ENCODE measurements at regions not wholly inside any gene's neighbourhood (a gene's known extent, or its start where the extent isn't known, plus 50 kb on each side); places are given as distances from the start of the nearest gene placed in this dataset.

GRCh38 chr6:137746264-137746663 lies 120.8 kb upstream of the TNFAIP3 start:
- no peak overlapping the region for H4K8ac ChIP-seq (replicated peaks; ENCODE audit: insufficient read length, low read depth, low read length)
- no peak overlapping the region for H2BK12ac ChIP-seq (ENCODE audit: insufficient read length, low read depth, low read length)
- no peak overlapping the region for H2BK15ac ChIP-seq (ENCODE audit: low read depth, low read length)
- WGBS (ENCODE audit: extremely low coverage, insufficient read length, low lambda C conversion rate), result no CpG with 5 or more reads among the region's 2 CpGs
- no peaks in the 10 kb centered on the region for H3K27me3 ChIP-seq (ENCODE audit: insufficient read depth, low read length)
- no peak overlapping the region for H2BK5ac ChIP-seq (ENCODE audit: insufficient read length, low read length)
- H3K23me2 ChIP-seq (ENCODE audit: insufficient read length, low read depth, low read length, poor library complexity, severe bottlenecking), result no peaks in the 10 kb centered on the region
- H2BK20ac ChIP-seq (ENCODE audit: low read depth, low read length, poor library complexity, severe bottlenecking), result no peak overlapping the region
- TF ChIP-seq, protein P1, sequence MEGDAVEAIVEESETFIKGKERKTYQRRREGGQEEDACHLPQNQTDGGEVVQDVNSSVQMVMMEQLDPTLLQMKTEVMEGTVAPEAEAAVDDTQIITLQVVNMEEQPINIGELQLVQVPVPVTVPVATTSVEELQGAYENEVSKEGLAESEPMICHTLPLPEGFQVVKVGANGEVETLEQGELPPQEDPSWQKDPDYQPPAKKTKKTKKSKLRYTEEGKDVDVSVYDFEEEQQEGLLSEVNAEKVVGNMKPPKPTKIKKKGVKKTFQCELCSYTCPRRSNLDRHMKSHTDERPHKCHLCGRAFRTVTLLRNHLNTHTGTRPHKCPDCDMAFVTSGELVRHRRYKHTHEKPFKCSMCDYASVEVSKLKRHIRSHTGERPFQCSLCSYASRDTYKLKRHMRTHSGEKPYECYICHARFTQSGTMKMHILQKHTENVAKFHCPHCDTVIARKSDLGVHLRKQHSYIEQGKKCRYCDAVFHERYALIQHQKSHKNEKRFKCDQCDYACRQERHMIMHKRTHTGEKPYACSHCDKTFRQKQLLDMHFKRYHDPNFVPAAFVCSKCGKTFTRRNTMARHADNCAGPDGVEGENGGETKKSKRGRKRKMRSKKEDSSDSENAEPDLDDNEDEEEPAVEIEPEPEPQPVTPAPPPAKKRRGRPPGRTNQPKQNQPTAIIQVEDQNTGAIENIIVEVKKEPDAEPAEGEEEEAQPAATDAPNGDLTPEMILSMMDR (conservative IDR thresholded peaks at IDR 0.05), result no peak
- Mint-ChIP-seq H3K9me3 (no peaks in the 10 kb centered on the region), H3K36me3 (ENCODE audit: insufficient read depth in 1 of 3, low read depth in 3 of 3) (no peaks in the 10 kb centered on the region), H3K4me3 (no peak overlapping the region), H3K4me1 (peaks cover 2 to 3% of the 10 kb centered on the region in 2 experiments; a peak in 3 of 4 replicates), H3K27me3 (ENCODE audit: low read depth) (no peaks in the 10 kb centered on the region), H3K27ac (no peak overlapping the region)
- H3K4me1 ChIP-seq (ENCODE audit: insufficient read depth, low read length), result no peaks in the 10 kb centered on the region
- no peaks in the 10 kb centered on the region for H3K79me2 ChIP-seq (ENCODE audit: insufficient read depth, low read length)
- H3K23ac ChIP-seq (ENCODE audit: insufficient read length, low read depth, low read length), result no peak overlapping the region
- no peak overlapping the region for H3K4me2 ChIP-seq (ENCODE audit: insufficient read depth, insufficient read length, low read length)
- H3K79me1 ChIP-seq (ENCODE audit: insufficient read depth, low read depth, low read length, poor library complexity, severe bottlenecking), result no peaks in the 10 kb centered on the region
- no peak overlapping the region for H2AK5ac ChIP-seq (ENCODE audit: insufficient read length, low read length)
- H2AFZ ChIP-seq (ENCODE audit: low read length), result no peak overlapping the region
- H3K14ac ChIP-seq (ENCODE audit: insufficient read depth, low read length), result no peak overlapping the region
- H3K9me3 ChIP-seq (ENCODE audit: control insufficient read depth, low read depth, low read length), result no peaks in the 10 kb centered on the region
- no peak overlapping the region for H4K5ac ChIP-seq (ENCODE audit: insufficient read length, low read depth, low read length)
- no peak overlapping the region for H3K9ac ChIP-seq (ENCODE audit: extremely low read depth, insufficient read length, low read length)
- no peak overlapping the region for H3T11ph ChIP-seq (ENCODE audit: low read length)
- H4K91ac ChIP-seq (ENCODE audit: insufficient read length, low read depth, low read length), result no peak overlapping the region
- DNase-seq, result no peak
- H3K56ac ChIP-seq (ENCODE audit: insufficient read length, low read depth, low read length), result no peak overlapping the region
- H3K18ac ChIP-seq (ENCODE audit: insufficient read length, low read depth, low read length), result no peak overlapping the region
- H4K20me1 ChIP-seq (ENCODE audit: control insufficient read depth, insufficient read depth, insufficient read length), result no peaks in the 10 kb centered on the region
- H2BK120ac ChIP-seq (ENCODE audit: low read depth, low read length, poor library complexity, severe bottlenecking), result no peak overlapping the region
- H3K4ac ChIP-seq (ENCODE audit: low read depth, low read length), result no peak overlapping the region
- H3K27ac ChIP-seq (ENCODE audit: insufficient read length, low read depth, low read length), result no peak overlapping the region

Data from H9 (cell line).